NCI-H128 (cell line): ENCODE measurements at regions not wholly inside any gene's neighbourhood (a gene's known extent, or its start where the extent isn't known, plus 50 kb on each side); places are given as distances from the start of the nearest gene placed in this dataset.

ENCODE experiments used
- DNase-seq: peaks from one replicate; lab custom pipeline; 2025; ENCODE audit not compliant: unreplicated experiment; lab: John Stamatoyannopoulos, UW

DNA sequence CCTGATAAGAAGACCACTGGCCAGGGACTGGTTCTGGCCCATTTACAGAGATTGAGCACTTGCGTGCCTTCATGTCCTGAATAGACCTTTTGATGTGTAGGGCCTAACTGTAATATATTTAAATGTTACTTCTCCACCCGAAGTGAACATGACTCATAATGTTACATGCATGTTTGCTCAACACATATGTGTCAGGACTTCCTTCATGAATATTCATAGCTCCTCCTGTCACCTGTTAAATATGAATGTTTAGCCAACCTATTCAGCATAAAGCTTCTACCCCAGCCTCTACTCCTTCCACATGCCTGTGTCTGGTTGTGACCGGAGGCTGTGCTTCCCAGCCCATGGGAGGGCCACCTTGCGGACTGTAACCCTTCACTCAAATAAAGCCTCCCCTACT lies 457.5 kb downstream of the IRX1 start:
- DNase-seq = no peak

DNA sequence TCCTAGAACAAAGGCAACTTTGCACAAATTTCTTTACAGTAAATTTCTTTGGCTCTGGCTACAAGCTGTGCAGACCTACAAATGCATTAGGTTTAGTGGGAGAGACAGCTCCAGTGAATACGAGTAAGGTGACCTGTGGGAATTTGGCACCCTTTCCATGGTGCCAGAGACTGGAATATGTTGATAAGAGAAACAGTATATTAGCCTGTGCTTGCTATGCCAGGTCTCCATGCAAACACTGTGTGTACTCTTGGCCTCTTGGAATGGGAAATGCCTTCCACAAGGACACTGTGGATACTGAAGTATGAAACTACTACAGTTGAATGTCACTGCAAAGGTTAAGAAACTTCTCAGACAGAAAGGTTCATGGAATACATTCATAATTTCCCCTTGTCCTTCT lies 458.5 kb downstream of the IRX1 start:
- no peak for DNase-seq

DNA sequence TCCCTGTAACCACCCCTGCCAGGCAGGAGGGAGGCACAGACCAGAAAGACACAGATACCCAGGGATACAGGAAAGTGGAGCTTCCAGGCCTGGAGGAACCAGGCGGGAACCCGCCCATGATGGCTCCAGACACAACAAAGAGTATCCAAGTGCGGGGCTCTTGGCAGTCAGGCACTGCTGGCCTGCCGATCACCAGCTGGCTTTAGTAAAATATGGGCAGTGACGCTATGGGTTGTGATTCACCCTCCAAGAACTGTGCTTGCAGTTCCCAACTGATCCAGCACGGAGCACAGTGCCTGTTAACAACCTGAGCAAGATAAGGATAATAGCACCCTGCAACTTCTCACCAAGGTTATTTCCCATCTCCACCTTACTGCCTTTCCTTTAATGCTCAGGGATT lies 463.3 kb downstream of the IRX1 start:
- no peak for DNase-seq

- no peak for DNase-seq
These were observed 470.1 kb downstream of the IRX1 start for GRCh38 chr5:4065472-4066320.

DNA sequence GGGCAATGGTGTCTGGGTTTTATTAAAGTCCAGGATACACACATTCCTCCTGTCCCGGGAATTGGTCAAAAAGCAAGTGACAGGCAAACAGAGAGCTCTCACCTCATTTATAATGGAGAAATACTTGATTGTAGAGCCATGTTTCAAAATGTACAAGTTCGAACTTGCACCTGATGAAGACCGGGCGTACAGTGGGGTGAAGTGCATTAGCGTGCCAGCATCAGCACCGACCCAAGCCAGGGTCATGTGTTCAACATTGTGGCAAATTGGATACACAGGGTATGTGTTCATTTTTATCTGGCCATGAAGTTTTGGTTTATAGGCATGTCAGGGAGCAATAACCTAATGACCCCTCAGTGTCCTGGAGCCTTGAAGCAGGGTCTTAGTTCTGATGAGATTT lies 472.5 kb downstream of the IRX1 start:
- DNase-seq = no peak

GRCh38 chr5:4078544-4078943 lies 482.9 kb downstream of the IRX1 start:
- no peak for DNase-seq

DNA sequence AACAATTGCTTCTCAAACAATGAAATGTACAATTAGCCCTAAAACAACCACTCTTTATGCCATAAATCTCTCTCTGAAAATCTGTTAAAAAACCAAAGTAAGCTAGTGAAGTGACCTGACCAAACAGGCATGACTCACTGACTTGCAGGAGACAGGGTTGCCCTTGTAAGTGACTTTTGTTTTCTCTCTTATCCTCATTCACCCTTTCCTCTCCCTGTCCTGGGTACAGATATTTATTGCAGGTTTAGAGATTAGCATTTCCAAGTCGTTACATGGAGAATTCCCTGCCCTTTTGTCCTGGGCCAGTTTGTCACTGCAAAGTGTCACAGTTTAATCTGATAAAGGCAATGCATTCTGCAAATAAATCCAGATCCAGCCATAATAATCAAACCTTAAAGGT lies 484.2 kb downstream of the IRX1 start:
- DNase-seq = no peak

DNA sequence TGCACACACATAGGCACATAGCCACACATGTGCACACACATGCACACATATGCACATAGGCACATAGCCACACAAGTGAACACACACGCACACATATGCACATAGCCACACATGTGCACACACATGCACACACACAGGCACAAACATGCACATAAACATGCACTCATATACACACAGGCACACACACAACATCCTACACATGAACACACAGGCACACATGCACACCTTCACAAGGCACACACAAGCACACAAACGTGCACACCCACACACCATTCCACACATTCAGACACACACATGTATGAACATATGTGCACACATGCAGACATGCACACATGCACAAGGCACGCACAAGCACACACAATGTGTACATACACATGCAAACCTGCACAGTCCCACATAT lies 484.7 kb downstream of the IRX1 start:
- DNase-seq = no peak

DNA sequence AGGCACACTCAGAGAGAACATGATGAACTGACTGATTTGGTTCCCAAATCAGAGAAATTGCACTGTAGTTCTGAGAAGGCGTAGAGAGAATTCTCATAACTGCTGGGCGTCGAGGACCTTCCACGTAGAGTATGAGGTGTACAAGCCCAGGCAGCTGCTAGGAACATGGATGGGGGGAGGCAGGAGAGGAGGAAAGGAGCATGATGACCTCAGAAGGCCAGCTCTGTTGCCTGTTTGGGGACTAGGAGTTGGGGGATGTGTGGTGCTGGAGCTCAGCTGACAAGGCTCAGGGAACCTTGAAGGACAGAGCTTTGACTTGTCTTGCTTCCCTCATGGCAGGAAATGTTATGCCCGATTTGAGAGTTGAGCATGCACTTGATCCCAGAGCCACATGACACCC lies 485.4 kb downstream of the IRX1 start:
- DNase-seq = no peak

DNA sequence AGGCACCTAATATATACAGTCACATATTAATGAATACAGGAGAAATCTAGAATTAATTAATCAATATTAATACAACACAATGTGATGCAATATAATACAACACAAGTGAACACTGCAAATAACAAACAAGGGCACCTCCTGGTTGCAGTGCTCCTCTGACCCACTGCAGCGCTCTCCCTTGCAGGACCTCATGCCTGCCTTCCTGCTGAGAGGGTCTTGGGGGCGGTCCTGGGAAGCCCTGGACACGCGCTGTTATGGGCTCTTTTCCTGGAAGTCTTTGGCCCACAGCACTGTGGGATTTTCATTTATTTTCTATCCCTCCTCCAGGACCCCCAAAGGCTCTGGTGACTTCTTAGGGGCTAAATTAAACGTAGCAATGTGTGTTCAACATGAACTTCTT lies 485.8 kb downstream of the IRX1 start:
- no peak for DNase-seq

DNA sequence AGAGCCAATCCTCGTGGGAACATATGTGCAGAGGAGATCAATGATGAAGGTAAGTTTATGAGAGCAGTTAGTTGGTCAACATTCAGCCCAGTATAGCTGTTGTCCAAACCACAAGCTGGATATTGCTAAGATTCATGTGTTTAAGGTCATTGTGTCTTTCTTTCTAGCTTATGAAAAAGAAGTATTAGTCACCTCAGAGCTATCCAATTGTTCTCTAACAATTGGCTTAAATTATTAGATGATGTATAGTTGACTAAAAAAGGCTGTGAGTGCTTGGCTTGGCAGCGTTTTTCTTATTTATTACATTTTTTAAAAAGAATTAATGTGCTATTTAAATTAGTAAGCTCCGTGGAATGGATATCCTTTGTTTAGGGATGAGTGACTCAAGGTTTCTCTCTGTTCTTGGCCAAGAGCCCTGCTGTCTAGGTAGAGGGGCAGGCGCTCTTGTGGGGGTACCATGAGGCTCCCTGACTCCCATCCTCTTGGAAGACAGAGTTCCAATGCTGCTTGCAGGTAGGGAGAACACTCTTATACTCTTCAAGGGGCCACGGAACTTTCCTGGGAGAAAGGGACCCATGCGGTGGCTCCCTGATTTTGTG lies 487.4 kb downstream of the IRX1 start:
- no peak for DNase-seq

DNA sequence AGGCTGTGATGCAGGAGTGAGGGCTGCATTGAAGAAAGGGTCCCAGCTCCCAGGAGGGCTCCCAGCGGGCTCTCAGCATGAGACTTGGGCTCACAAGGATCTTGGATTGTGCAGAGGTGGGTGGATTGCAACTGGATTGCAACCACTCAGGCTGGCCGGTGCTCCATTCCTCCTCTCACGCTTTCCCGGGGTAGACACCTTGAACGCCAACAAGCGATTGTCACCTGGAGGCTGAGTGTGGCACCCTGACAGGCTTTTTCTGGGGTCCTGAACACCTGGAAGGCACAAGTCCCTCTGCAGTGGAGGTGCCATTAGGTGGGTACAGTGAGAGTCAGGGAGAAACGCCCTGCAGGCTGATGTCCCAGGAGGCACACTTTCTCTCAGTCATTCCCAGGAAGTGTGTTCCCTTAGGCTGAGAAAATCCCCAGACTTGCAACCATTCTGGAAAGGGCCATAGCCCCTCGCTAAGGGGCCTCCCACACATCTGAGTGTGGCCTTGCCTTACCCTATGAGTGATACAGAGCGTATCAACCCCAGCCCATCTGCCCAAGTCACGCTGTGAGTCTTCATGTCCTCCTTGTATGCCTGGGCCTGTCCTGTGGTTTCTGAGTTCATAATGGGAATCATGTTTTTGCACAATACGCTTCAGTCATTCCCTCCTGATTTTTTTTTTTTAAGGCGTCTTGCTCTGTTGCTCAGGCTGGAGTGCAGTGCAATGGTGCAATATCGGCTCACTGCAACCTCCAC lies 488.1 kb downstream of the IRX1 start:
- no peak for DNase-seq

DNA sequence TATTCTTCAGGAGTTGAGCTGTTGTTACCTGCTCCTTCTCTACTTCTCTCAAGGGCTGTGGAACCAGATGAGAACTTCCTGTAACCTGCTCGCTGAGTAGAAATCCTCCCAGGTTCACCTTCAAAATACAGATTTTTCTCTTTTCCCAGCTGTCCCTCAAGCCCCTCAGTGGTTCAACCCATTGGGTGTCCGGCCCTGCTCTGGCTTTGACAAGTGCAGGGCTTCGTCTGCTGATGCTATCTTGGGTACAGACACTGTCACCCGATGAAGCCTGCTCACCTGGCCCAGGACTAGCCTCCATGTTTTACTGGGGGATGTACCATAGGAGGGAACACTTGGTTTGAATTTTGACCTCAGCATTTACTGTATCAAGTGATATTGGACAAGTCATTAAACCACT lies 490.4 kb downstream of the IRX1 start:
- no peak for DNase-seq

DNA sequence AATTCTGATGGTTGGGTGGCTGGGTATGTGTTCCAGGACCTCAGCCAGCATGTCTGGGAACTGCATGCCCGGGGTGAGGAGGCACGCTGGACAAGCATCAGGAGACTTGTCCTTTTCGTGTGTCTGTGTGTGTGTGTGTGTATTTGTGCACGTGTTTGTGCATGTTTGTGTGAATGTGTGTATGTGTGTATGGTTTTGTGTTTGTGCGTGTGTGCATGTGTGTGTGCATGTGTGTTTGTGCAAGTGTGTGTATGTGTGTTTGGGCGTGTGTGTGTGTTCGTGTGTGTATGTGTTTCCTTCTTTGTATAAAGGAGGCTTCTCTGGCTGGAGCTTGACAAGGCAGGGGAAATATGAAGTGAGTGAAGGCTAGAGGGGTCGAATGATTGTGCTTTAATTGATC lies 491.5 kb downstream of the IRX1 start:
- no peak for DNase-seq

DNA sequence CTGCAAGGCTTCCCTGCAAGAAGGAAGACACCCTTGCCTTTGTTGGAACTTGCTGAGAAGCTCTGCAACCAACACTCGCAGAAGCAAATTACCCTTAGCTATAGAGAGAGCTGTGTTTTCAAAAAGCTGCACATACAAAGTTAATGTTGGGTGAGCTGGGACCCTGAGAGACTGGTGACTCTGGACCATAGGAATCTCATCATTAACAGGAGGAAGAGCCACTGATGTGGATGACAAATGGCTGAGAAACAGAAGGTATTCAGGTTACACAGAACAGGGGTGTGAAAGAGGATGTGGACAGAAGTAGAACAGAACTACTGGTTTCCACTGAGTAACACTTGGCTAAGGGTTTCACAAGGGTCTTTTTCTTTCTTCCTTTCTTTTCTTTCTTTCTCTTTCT lies 493.5 kb downstream of the IRX1 start:
- no peak for DNase-seq

- no peak for DNase-seq
These were observed 497.6 kb downstream of the IRX1 start for GRCh38 chr5:4093236-4093635.

- no peak for DNase-seq
These were observed 498.3 kb downstream of the IRX1 start for GRCh38 chr5:4093970-4094369.

DNA sequence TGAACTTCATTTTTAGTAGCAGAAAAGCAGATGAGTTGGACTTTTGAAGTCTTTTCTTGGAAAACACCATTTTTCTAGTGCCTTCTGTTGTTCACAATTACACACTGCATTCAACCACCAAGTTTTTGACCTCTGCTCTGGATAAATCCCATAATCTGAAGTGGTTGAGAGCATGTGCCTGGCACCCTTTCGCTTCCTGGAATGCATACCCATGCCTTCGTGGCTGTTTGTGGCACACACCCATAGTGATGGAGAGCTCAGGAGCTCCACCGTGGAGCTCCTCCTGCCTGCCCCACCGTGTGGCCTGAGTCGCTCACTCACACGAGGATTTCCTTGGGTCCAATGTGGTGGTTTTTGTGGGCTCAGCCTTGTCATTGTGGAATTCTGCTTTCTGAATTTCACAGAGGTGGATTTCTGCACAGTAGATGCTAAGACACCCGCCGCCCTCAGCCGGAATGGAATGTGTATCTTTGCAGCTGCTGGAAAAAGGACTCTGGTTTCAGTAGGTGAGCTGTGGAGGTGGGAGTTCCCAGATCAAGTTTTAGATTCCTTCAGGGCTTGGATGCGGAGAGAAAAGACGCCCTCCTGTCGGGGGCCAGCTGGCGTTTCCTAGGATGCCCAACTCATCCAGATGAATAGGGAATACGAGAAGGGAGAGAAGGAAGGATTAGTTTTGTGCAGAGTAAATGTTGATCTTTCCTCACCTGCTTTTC lies 500.4 kb downstream of the IRX1 start:
- DNase-seq = no peak

GRCh38 chr5:4097199-4097598 lies 501.6 kb downstream of the IRX1 start:
- no peak for DNase-seq

DNA sequence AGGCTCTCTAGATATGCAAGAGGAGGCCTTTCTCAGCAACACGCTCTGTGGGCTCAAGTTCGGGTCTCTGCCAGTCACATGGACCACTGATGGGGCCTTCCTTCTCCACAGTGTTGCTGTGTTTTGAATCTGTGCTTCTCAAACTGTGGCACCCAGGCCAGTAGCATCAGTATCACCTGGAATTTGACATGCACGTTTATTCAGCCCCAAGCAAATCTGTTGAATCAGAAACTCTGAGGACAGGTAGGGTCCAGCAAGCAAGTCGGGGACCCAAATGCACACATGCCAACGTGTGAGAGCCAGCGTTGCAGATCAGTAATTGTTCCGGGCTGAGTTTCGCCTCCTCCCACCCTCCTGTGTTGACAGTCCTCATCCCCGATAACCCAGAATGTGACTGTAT lies 502.6 kb downstream of the IRX1 start:
- no peak for DNase-seq

DNA sequence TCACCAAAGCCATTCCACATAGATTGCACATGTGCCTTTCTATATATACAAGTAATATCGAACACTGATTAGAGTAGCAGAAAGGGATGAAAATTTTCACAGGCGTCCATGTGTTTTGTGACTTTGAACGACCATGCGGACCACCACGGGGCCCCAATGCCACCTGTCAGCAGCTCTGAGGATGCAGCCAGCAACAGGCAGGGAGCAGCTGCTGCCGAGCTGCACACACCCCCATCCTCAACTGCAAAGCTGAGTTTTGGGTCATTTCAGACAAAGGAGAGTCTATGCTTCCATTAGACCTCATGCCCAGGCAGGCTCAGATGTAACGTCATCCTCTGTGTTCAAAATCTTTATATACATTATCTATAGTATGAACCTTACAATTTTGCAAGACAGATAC lies 503.8 kb downstream of the IRX1 start:
- DNase-seq = no peak

DNA sequence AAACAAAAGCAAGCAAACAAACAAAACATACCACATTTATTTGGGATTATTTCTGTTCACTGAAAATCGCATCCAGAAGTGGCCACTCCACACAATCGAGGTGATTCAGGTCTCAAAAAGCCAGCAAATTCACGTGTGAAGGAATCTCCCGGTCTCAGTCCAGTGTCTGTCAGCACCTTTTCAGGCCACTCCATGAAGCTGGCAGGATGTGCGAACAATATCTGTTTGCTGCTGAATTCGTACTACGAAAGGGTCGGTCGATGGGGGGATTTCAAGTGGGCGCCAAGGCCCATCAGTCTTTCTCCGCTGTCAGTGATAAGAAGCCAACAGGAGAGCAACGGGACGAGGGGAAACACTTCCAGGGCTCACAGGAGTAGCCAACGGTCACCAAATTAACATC lies 505.1 kb downstream of the IRX1 start:
- DNase-seq = no peak
